DOHH2 (cell line): ENCODE measurements at regions not wholly inside any gene's neighbourhood (a gene's known extent, or its start where the extent isn't known, plus 50 kb on each side); places are given as distances from the start of the nearest gene placed in this dataset.

Experiments used
- CTCF ChIP-seq: fragments of 200-600 bp; sonication (generic); IDR thresholded peaks from one replicate; pipeline ENCODE4 v1.5.1; 2014; ENCODE audit warnings: antibody characterized with exemption, mild to moderate bottlenecking, low read depth, low read length; ENCODE audit not compliant: poor library complexity, severe bottlenecking
- EZH2phosphoT487 ChIP-seq: fragments of 200-600 bp; sonication (generic); IDR thresholded peaks from 2 replicates; pipeline ENCODE4 v1.6.1; 2017; ENCODE audit warnings: borderline replicate concordance, mild to moderate bottlenecking, antibody characterized with exemption, low read length, moderate library complexity, mixed read lengths

- TF ChIP-seq CTCF (no peak), EZH2phosphoT487 (no peak)
Measured at GRCh38 chr14:103256406-103256805, 77.6 kb upstream of the EIF5 start.
